HepG2 (cell line): ENCODE measurements at regions not wholly inside any gene's neighbourhood (a gene's known extent, or its start where the extent isn't known, plus 50 kb on each side); places are given as distances from the start of the nearest gene placed in this dataset.

Experiments used
- ATAC-seq: fragments of 200-7000 bp; cut with Tn5 transposase; 3 replicates; pipeline ENCODE4 v1.9.1; 2020; ENCODE audit warnings: mild to moderate bottlenecking, moderate library complexity
- BruUV-seq: library from RNA; stranded (reverse); fragments of 400-500 nt; replicated peaks from 2 replicates; lab custom pipeline; 2021; lab: Mats Ljungman, UMichigan
- CTCF ChIA-PET: fragments of 300-600 bp; formaldehyde crosslinking; extraction: SDS; loops from one replicate; lab custom pipeline; 2021; ENCODE audit warnings: low total read pairs, inconsistent platforms, low intra/inter-chr PET ratio; lab: Yijun Ruan, JAX
- POLR2A ChIA-PET: fragments of 350-600 bp; sonication (Branson Sonifier 250); formaldehyde crosslinking; loops from one replicate; lab custom pipeline; 2020; ENCODE audit warnings: antibody characterized with exemption, inconsistent platforms; lab: Yijun Ruan, JAX
- DNase-seq: peaks from one replicate; pipeline ENCODE4 v3.0.0-alpha.2; 2015; ENCODE audit warnings: low spot score
- FAIRE-seq: peaks from 3 replicates; lab custom pipeline; 2011; peaks lifted over from hg19 to GRCh38; lab: Jason Lieb, UNC
- H2AFZ ChIP-seq: one replicate; pipeline ENCODE4 v1.6.1; 2011; ENCODE audit warnings: low read length, inconsistent platforms
- H3K27ac ChIP-seq: fragments of 300-600 bp; 3 replicates; pipeline ENCODE4 v1.8.0; 2011; ENCODE audit warnings: mixed run types, mild to moderate bottlenecking, mixed read lengths, low read length, inconsistent platforms; ENCODE audit not compliant: insufficient read depth; ENCODE audit errors: extremely low read length
- H3K27me3 ChIP-seq, 2 experiments: fragments of 200-600 bp in 1 of 2; 2 replicates in 1 of 2; 3 replicates in 1 of 2; pipeline versions ENCODE4 v1.6.0 to v1.8.0; 2011; ENCODE audit warnings: low read length in 2 of 2, mild to moderate bottlenecking in 2 of 2, moderate library complexity in 2 of 2, inconsistent platforms in 1 of 2; ENCODE audit not compliant: insufficient read depth in 2 of 2, control insufficient read depth in 1 of 2
- H3K36me3 ChIP-seq, 2 experiments: fragments of 200-600 bp in 1 of 2; replicated peaks in 1 of 2; 2 replicates in 1 of 2; 3 replicates in 1 of 2; pipeline versions ENCODE4 v1.5.1 to v1.8.0; 2011; ENCODE audit warnings: low read length in 2 of 2, inconsistent platforms in 1 of 2; ENCODE audit not compliant: insufficient read depth in 2 of 2, control insufficient read depth in 1 of 2
- H3K4me1 ChIP-seq: 2 replicates; pipeline ENCODE4 v1.5.1; 2012; ENCODE audit warnings: low read length, inconsistent platforms; ENCODE audit not compliant: insufficient read depth
- H3K4me2 ChIP-seq: 2 replicates; pipeline ENCODE4 v1.6.0; 2011; ENCODE audit warnings: low read depth, low read length, inconsistent platforms
- H3K4me3 ChIP-seq, 3 experiments: fragments of 200-600 bp in 1 of 3; sonication (generic), shearing (Covaris generic) in 1 of 3; replicated peaks in 1 of 3; 2 replicates each; pipeline ENCODE4 v1.5.1; 2011 to 2016; ENCODE audit warnings: low read length in 3 of 3, inconsistent platforms in 2 of 3, low read depth in 2 of 3, mild to moderate bottlenecking in 2 of 3, control low read depth in 1 of 3, mixed read lengths in 1 of 3; ENCODE audit not compliant: insufficient read depth in 1 of 3
- H3K79me2 ChIP-seq: one replicate; pipeline ENCODE4 v1.6.1; 2011; ENCODE audit warnings: low read length, inconsistent platforms; ENCODE audit not compliant: insufficient read depth
- H3K9ac ChIP-seq: 2 replicates; pipeline ENCODE4 v1.6.0; 2011; ENCODE audit warnings: mild to moderate bottlenecking, low read depth, low read length, inconsistent platforms; ENCODE audit not compliant: insufficient read depth
- H3K9me3 ChIP-seq: 2 replicates; pipeline ENCODE4 v1.5.1; 2012; ENCODE audit warnings: mild to moderate bottlenecking, low read length
- H4K20me1 ChIP-seq: 2 replicates; pipeline ENCODE4 v1.6.0; 2011; ENCODE audit warnings: inconsistent platforms, mild to moderate bottlenecking, low read length, moderate library complexity; ENCODE audit not compliant: insufficient read depth
- EHMT2 ChIP-seq: fragments of 200-600 bp; sonication (generic); IDR thresholded peaks from 2 replicates; pipeline ENCODE4 v1.7.0; 2017; ENCODE audit warnings: antibody characterized with exemption, low read depth, low read length, borderline replicate concordance
- FIP1L1 ChIP-seq: fragments of 200-400 bp; formaldehyde crosslinking; IDR thresholded peaks from 2 replicates; pipeline ENCODE4 v1.6.1; 2018; ENCODE audit warnings: low read depth, mild to moderate bottlenecking, low read length, moderate library complexity, borderline replicate concordance; ENCODE audit not compliant: insufficient read depth
- NR2F1 ChIP-seq, 2 experiments: fragments of 450-650 bp in 1 of 2; formaldehyde crosslinking in 1 of 2; IDR thresholded peaks; 2 replicates each; pipeline versions ENCODE4 v1.5.0 to v1.6.1; 2016 to 2020; ENCODE audit warnings: mild to moderate bottlenecking in 1 of 2, missing compliant biosample characterization in 1 of 2, missing genetic modification reagents in 1 of 2, moderate library complexity in 1 of 2
- PBX2 ChIP-seq: IDR thresholded peaks from 2 replicates; pipeline ENCODE4 v1.6.1; 2016; ENCODE audit warnings: control low read depth
- POLR2AphosphoS2 ChIP-seq: IDR thresholded peaks from 2 replicates; pipeline ENCODE4 v1.6.1; 2011; ENCODE audit warnings: low read depth, low read length, improper control_type of control experiment
- POLR2G ChIP-seq: fragments of 200-400 bp; formaldehyde crosslinking; IDR thresholded peaks from 2 replicates; pipeline ENCODE4 v1.6.1; 2018; ENCODE audit warnings: mild to moderate bottlenecking, low read depth, low read length, moderate library complexity
- SOX13 ChIP-seq, 3 experiments: fragments of 450-650 bp in 1 of 3; sonication (generic) in 1 of 3; formaldehyde crosslinking in 1 of 3; IDR thresholded peaks in 2 of 3; conservative IDR thresholded peaks in 1 of 3; 2 replicates each; pipeline versions ENCODE4 v1.5.0 to v1.6.1; 2016 to 2020; ENCODE audit warnings: antibody characterized with exemption in 1 of 3, mild to moderate bottlenecking in 1 of 3, missing compliant biosample characterization in 1 of 3, missing genetic modification reagents in 1 of 3, moderate library complexity in 1 of 3
- TBX3 ChIP-seq: fragments of 450-650 bp; IDR thresholded peaks from 2 replicates; pipeline ENCODE4 v1.6.1; 2017; ENCODE audit warnings: antibody characterized with exemption, mild to moderate bottlenecking, inconsistent platforms, borderline replicate concordance
- ZNF251 ChIP-seq: sonication (generic); formaldehyde crosslinking; IDR thresholded peaks from 2 replicates; pipeline ENCODE4 v1.9.0; 2021; ENCODE audit warnings: mild to moderate bottlenecking, missing genetic modification reagents
- ZNF33A ChIP-seq: sonication (generic); formaldehyde crosslinking; IDR thresholded peaks from 2 replicates; pipeline ENCODE4 v1.5.1; 2020; ENCODE audit warnings: missing genetic modification reagents, mild to moderate bottlenecking, moderate library complexity, borderline replicate concordance
- ZNF510 ChIP-seq: sonication (generic); formaldehyde crosslinking; IDR thresholded peaks from 2 replicates; pipeline ENCODE4 v1.4.0; 2020; ENCODE audit warnings: low read depth, mild to moderate bottlenecking, missing genetic modification reagents
- ZNF567 ChIP-seq: sonication (generic); formaldehyde crosslinking; IDR thresholded peaks from 2 replicates; pipeline ENCODE4 v1.8.1; 2023; ENCODE audit warnings: mild to moderate bottlenecking, missing genetic modification reagents, borderline replicate concordance
- ZNF781 ChIP-seq: sonication (generic); formaldehyde crosslinking; IDR thresholded peaks from 2 replicates; pipeline ENCODE4 v1.5.1; 2020; ENCODE audit warnings: borderline replicate concordance, mild to moderate bottlenecking, missing genetic modification reagents; ENCODE audit errors: not compliant biosample characterization
- ZNF792 ChIP-seq: IDR thresholded peaks from 2 replicates; pipeline ENCODE4 v1.6.1; 2016
- ZSCAN12 ChIP-seq: sonication (generic); formaldehyde crosslinking; IDR thresholded peaks from 2 replicates; pipeline ENCODE4 v1.9.0; 2021; ENCODE audit warnings: mild to moderate bottlenecking, missing genetic modification reagents
- WGBS: methylation state at CpG from one replicate; pipeline ENCODE4 v1.1.6; 2017; ENCODE audit warnings: low lambda C conversion rate; 5-methylcytosine and 5-hydroxymethylcytosine counted together
- in situ Hi-C: cut with HindIII; loops from 2 replicates; pipeline ENCODE4 v1.10.0; 2017; ENCODE audit warnings: low pct_unique_long_range_greater_than_20kb; ENCODE audit not compliant: extremely low pct_ligation_motif_present
- intact Hi-C: fragments of 100-400 bp; cut with micrococcal nuclease; formaldehyde crosslinking; loops from one replicate; pipeline ENCODE4 v1.10.0; 2022; ENCODE audit not compliant: unreplicated experiment
- TF ChIP-seq, protein P1 (sequence below): sonication (generic); formaldehyde crosslinking; IDR thresholded peaks from 2 replicates; pipeline ENCODE4 v1.5.0; 2020; ENCODE audit warnings: mild to moderate bottlenecking, missing genetic modification reagents

- POLR2A ChIA-PET: no interaction called here
- Histone ChIP-seq H4K20me1 (no peaks in the 10 kb centered on the region), H3K4me2 (no peak overlapping the region)
- BruUV-seq: no TSS peak
- FAIRE-seq: no peak
- TF ChIP-seq ZNF781 (CRISPR knock-in tag) (no peak), ZNF792 (no peak), EHMT2 (no peak), ZNF510 (CRISPR knock-in tag) (no peak), FIP1L1 (no peak), POLR2AphosphoS2 (no peak), POLR2G (no peak), ZNF567 (CRISPR knock-in tag) (no peak), ZSCAN12 (CRISPR knock-in tag) (no peak), TBX3 (no peak), SOX13 (IDR thresholded peaks at IDR 0.05) (no peak), SOX13 (CRISPR knock-in tag; conservative IDR thresholded peaks at IDR 0.05 in 1 of 2, IDR thresholded peaks at IDR 0.05 in 1 of 2) (no peak), ZNF251 (no peak), ZNF33A (CRISPR knock-in tag) (no peak), NR2F1 (CRISPR knock-in tag; IDR thresholded peaks at IDR 0.05) (no peak), PBX2 (CRISPR knock-in tag) (no peak)
- TF ChIP-seq, protein P1, sequence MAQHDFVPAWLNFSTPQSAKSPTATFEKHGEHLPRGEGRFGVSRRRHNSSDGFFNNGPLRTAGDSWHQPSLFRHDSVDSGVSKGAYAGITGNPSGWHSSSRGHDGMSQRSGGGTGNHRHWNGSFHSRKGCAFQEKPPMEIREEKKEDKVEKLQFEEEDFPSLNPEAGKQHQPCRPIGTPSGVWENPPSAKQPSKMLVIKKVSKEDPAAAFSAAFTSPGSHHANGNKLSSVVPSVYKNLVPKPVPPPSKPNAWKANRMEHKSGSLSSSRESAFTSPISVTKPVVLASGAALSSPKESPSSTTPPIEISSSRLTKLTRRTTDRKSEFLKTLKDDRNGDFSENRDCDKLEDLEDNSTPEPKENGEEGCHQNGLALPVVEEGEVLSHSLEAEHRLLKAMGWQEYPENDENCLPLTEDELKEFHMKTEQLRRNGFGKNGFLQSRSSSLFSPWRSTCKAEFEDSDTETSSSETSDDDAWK: no peak
- TF ChIP-seq, all 625 proteins: peak for 0
- intact Hi-C loops (no loop called here), in situ Hi-C loops (no loop called here)
- H3K36me3 ChIP-seq: no peaks in the 10 kb centered on the region
- DNase-seq: no peak
- H3K27me3 ChIP-seq: no peaks in the 10 kb centered on the region
- 33% methylated on average over 7 of the region's 7 CpGs for WGBS
- no peak overlapping the region for H3K9ac ChIP-seq
- no peak overlapping the region for H3K27ac ChIP-seq
- H2AFZ ChIP-seq: no peak overlapping the region
- H3K9me3 ChIP-seq: no peaks in the 10 kb centered on the region
- no peaks in the 10 kb centered on the region for H3K79me2 ChIP-seq
- CTCF ChIA-PET: no interaction called here
- no peak for ATAC-seq
- no peaks in the 10 kb centered on the region for H3K4me1 ChIP-seq
- H3K4me3 ChIP-seq: no peak overlapping the region
Observed at GRCh38 chr15:93570527-93570926, 481.5 kb upstream of the RGMA start.
